Keratinocyte (primary cell): ENCODE measurements at regions not wholly inside any gene's neighbourhood (a gene's known extent, or its start where the extent isn't known, plus 50 kb on each side); places are given as distances from the start of the nearest gene placed in this dataset.
A peak's percentile ranks its signal among the peaks of the same experiment; 100 is the strongest.

Source experiments
- DNase-seq: peaks from one replicate; pipeline ENCODE4 v3.0.0-alpha.2; 2011; ENCODE audit warnings: low read depth, missing footprints, low spot score
- FAIRE-seq: peaks from 2 replicates; lab custom pipeline; 2011; peaks lifted over from hg19 to GRCh38; lab: Jason Lieb, UNC
- H2AFZ ChIP-seq: 2 replicates; pipeline ENCODE4 v1.6.0; 2012; ENCODE audit warnings: low read length, control low read depth, inconsistent platforms; ENCODE audit not compliant: control insufficient read depth
- H3K27ac ChIP-seq: 2 replicates; pipeline ENCODE4 v1.5.1; 2011; ENCODE audit warnings: low read length; ENCODE audit not compliant: control insufficient read depth, insufficient read depth
- H3K27me3 ChIP-seq: 3 replicates; pipeline ENCODE4 v1.6.0; 2011; ENCODE audit warnings: low read length; ENCODE audit not compliant: control insufficient read depth, insufficient read depth; ENCODE audit errors: extremely low read depth
- H3K36me3 ChIP-seq, 2 experiments: 2 replicates in 1 of 2; 3 replicates in 1 of 2; pipeline ENCODE4 v1.5.1; 2011; ENCODE audit warnings: low read length in 2 of 2, mild to moderate bottlenecking in 1 of 2; ENCODE audit not compliant: control insufficient read depth in 2 of 2, insufficient read depth in 2 of 2; ENCODE audit errors: extremely low read depth in 1 of 2
- H3K4me1 ChIP-seq: 3 replicates; pipeline ENCODE4 v1.5.1; 2011; ENCODE audit warnings: low read length; ENCODE audit not compliant: control insufficient read depth, insufficient read depth; ENCODE audit errors: extremely low read depth
- H3K4me2 ChIP-seq: 3 replicates; pipeline ENCODE4 v1.6.0; 2011; ENCODE audit warnings: low read depth, low read length; ENCODE audit not compliant: control insufficient read depth, insufficient read depth; ENCODE audit errors: extremely low read depth
- H3K4me3 ChIP-seq, 3 experiments: fragments of 200-600 bp in 1 of 3; sonication (generic) in 1 of 3; 2 replicates in 2 of 3; 3 replicates in 1 of 3; pipeline ENCODE4 v1.5.1; 2011 to 2016; ENCODE audit warnings: low read length in 3 of 3, mild to moderate bottlenecking in 3 of 3, control low read depth in 2 of 3, inconsistent platforms in 1 of 3, low read depth in 1 of 3, mixed read lengths in 1 of 3, mixed run types in 1 of 3, moderate library complexity in 1 of 3; ENCODE audit not compliant: control insufficient read depth in 2 of 3, insufficient read depth in 2 of 3; ENCODE audit errors: extremely low read depth in 1 of 3
- H3K79me2 ChIP-seq: 2 replicates; pipeline ENCODE4 v1.6.0; 2012; ENCODE audit warnings: low read length; ENCODE audit not compliant: control insufficient read depth, insufficient read depth
- H3K9ac ChIP-seq: 3 replicates; pipeline ENCODE4 v1.6.0; 2011; ENCODE audit warnings: low read length; ENCODE audit not compliant: control insufficient read depth, insufficient read depth; ENCODE audit errors: extremely low read depth
- H3K9me1 ChIP-seq: 3 replicates; pipeline ENCODE4 v1.6.0; 2011; ENCODE audit warnings: low read length; ENCODE audit not compliant: control insufficient read depth, insufficient read depth; ENCODE audit errors: extremely low read depth
- H3K9me3 ChIP-seq: 2 replicates; pipeline ENCODE4 v1.5.1; 2012; ENCODE audit warnings: low read depth, low read length; ENCODE audit not compliant: control insufficient read depth
- H4K20me1 ChIP-seq: 3 replicates; pipeline ENCODE4 v1.6.0; 2011; ENCODE audit warnings: low read length; ENCODE audit not compliant: control insufficient read depth, insufficient read depth; ENCODE audit errors: extremely low read depth
- CTCF ChIP-seq, 3 experiments: IDR thresholded peaks in 1 of 3; conservative IDR thresholded peaks in 1 of 3; optimal IDR thresholded peaks in 1 of 3; 2 replicates in 2 of 3; 3 replicates in 1 of 3; pipeline versions ENCODE3 to v1.5.1; 2011; ENCODE audit warnings: low read length in 3 of 3, mild to moderate bottlenecking in 3 of 3, moderate library complexity in 2 of 3, control low read depth in 1 of 3, inconsistent platforms in 1 of 3; ENCODE audit not compliant: insufficient read depth in 2 of 3; ENCODE audit errors: extremely low read depth in 1 of 3
- EZH2 ChIP-seq: IDR thresholded peaks from one replicate; pipeline ENCODE4 v1.6.1; 2012; ENCODE audit warnings: inconsistent platforms, mild to moderate bottlenecking, low read length, moderate library complexity
- dilution Hi-C: fragments of 300-500 bp; cut with MboI; formaldehyde crosslinking; loops from one replicate; pipeline ENCODE4 v1.7.0; 2020; ENCODE audit warnings: low sequenced_read_pairs; ENCODE audit not compliant: extremely low pct_ligation_motif_present

GRCh38 chr13:73138638-73139491, 80.1 kb downstream of the KLF5 start:
- Histone ChIP-seq H3K27ac (no peak overlapping the region), H3K4me1 (peaks cover 5% of the 10 kb centered on the region), H2AFZ (no peak overlapping the region), H4K20me1 (no peaks in the 10 kb centered on the region), H3K79me2 (no peaks in the 10 kb centered on the region), H3K4me2 (no peak overlapping the region), H3K9ac (no peak overlapping the region), H3K9me1 (no peaks in the 10 kb centered on the region), H3K27me3 (no peaks in the 10 kb centered on the region), H3K9me3 (no peaks in the 10 kb centered on the region), H3K36me3 (no peaks in the 10 kb centered on the region), H3K4me3 (no peak overlapping the region)
- TF ChIP-seq CTCF (optimal IDR thresholded peaks at IDR 0.05 in 1 of 3, IDR thresholded peaks at IDR 0.05 in 1 of 3, conservative IDR thresholded peaks at IDR 0.05 in 1 of 3; ENCODE audit: extremely low read depth in 1 of 3, insufficient read depth in 2 of 3, low read length in 3 of 3) = no peak
- TF ChIP-seq EZH2 = no peak
- FAIRE-seq (peak; percentile 41), DNase-seq (no peak)
- dilution Hi-C loops = no loop called here

GRCh38 chr13:73138276-73138637, 79.5 kb downstream of the KLF5 start:
- Histone ChIP-seq H4K20me1 (no peaks in the 10 kb centered on the region), H3K9me3 (no peaks in the 10 kb centered on the region), H3K79me2 (no peaks in the 10 kb centered on the region), H3K27me3 (no peaks in the 10 kb centered on the region), H2AFZ (no peak overlapping the region), H3K4me2 (no peak overlapping the region), H3K4me1 (peaks cover 5% of the 10 kb centered on the region), H3K9ac (no peak overlapping the region), H3K4me3 (no peak overlapping the region), H3K36me3 (no peaks in the 10 kb centered on the region), H3K27ac (no peak overlapping the region), H3K9me1 (no peaks in the 10 kb centered on the region)
- DNase-seq (no peak), FAIRE-seq (no peak)
- TF ChIP-seq CTCF (optimal IDR thresholded peaks at IDR 0.05 in 1 of 3, IDR thresholded peaks at IDR 0.05 in 1 of 3, conservative IDR thresholded peaks at IDR 0.05 in 1 of 3; ENCODE audit: extremely low read depth in 1 of 3, insufficient read depth in 2 of 3, low read length in 3 of 3) = no peak
- TF ChIP-seq EZH2 = no peak
- dilution Hi-C loops = no loop called here
